ENCODE measurements at regions not wholly inside any gene's neighbourhood (a gene's known extent, or its start where the extent isn't known, plus 50 kb on each side); places are given as distances from the start of the nearest gene placed in this dataset.

- DNase-seq (ENCODE audit: low read depth), result no peak
- Histone ChIP-seq H3K4me3 (ENCODE audit: low read length) (no peak overlapping the region), H3K9ac (ENCODE audit: low read length) (no peak overlapping the region), H3K36me3 (ENCODE audit: control insufficient read depth, insufficient read depth, low read length, severe bottlenecking) (no peaks in the 10 kb centered on the region), H3K4me1 (ENCODE audit: control insufficient read depth, insufficient read depth, low read length) (no peaks in the 10 kb centered on the region), H3K9me3 (ENCODE audit: control insufficient read depth, low read length) (no peaks in the 10 kb centered on the region), H3K27me3 (replicated peaks; ENCODE audit: control insufficient read depth, insufficient read depth, low read length) (peaks cover 7% of the 10 kb centered on the region)
Measured at GRCh38 chr4:56220261-56220660, 167.0 kb downstream of the AASDH start.

DNA sequence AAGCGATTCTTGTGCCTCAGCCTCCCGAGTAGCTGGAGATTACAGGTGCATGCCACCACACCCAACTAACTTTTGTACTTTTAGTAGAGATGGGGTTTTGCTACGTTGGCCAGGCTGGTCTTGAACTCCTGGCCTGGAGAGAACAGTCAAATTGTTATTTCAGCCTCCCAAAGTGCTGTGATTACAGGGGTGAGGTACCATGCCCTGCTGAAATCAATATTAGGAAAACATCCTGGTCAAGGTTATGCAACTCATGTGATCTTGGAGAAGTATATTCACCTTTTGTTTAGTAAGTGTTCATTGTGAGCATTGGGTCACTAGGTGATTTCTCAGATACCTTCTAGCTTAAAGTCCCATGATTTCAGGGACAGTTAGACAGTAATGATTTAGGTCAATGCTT is 167.8 kb downstream of the AASDH start:
- Histone ChIP-seq H3K9me3 (ENCODE audit: control insufficient read depth, low read length) (no peaks in the 10 kb centered on the region), H3K36me3 (ENCODE audit: control insufficient read depth, insufficient read depth, low read length, severe bottlenecking) (no peaks in the 10 kb centered on the region), H3K9ac (ENCODE audit: low read length) (no peak overlapping the region), H3K4me3 (ENCODE audit: low read length) (no peak overlapping the region), H3K4me1 (ENCODE audit: control insufficient read depth, insufficient read depth, low read length) (no peaks in the 10 kb centered on the region), H3K27me3 (replicated peaks; ENCODE audit: control insufficient read depth, insufficient read depth, low read length) (peaks cover 7% of the 10 kb centered on the region)
- DNase-seq (ENCODE audit: low read depth), result no peak

GRCh38 chr4:56218230-56218895 is 168.9 kb downstream of the AASDH start:
- no peaks in the 10 kb centered on the region for H3K4me1 ChIP-seq (ENCODE audit: control insufficient read depth, insufficient read depth, low read length)

GRCh38 chr4:56217343-56217890 is 169.9 kb downstream of the AASDH start:
- Histone ChIP-seq H3K4me1 (ENCODE audit: control insufficient read depth, insufficient read depth, low read length) (no peaks in the 10 kb centered on the region), H3K4me3 (ENCODE audit: low read length) (no peak overlapping the region), H3K9me3 (ENCODE audit: control insufficient read depth, low read length) (no peaks in the 10 kb centered on the region), H3K27me3 (replicated peaks; ENCODE audit: control insufficient read depth, insufficient read depth, low read length) (peaks cover 7% of the 10 kb centered on the region), H3K36me3 (ENCODE audit: control insufficient read depth, insufficient read depth, low read length, severe bottlenecking) (no peaks in the 10 kb centered on the region), H3K9ac (ENCODE audit: low read length) (no peak overlapping the region)
- no peak for DNase-seq (ENCODE audit: low read depth)

More at GRCh38 chr4:56218230-56218895, 168.9 kb downstream of the AASDH start:
- no peaks in the 10 kb centered on the region for H3K9me3 ChIP-seq (ENCODE audit: control insufficient read depth, low read length)
- no peak for DNase-seq (ENCODE audit: low read depth)
- H3K36me3 ChIP-seq (ENCODE audit: control insufficient read depth, insufficient read depth, low read length, severe bottlenecking), result no peaks in the 10 kb centered on the region
- no peak overlapping the region for H3K4me3 ChIP-seq (ENCODE audit: low read length)
- no peak overlapping the region for H3K9ac ChIP-seq (ENCODE audit: low read length)
- peaks cover 7% of the 10 kb centered on the region for H3K27me3 ChIP-seq (replicated peaks; ENCODE audit: control insufficient read depth, insufficient read depth, low read length)

DNA sequence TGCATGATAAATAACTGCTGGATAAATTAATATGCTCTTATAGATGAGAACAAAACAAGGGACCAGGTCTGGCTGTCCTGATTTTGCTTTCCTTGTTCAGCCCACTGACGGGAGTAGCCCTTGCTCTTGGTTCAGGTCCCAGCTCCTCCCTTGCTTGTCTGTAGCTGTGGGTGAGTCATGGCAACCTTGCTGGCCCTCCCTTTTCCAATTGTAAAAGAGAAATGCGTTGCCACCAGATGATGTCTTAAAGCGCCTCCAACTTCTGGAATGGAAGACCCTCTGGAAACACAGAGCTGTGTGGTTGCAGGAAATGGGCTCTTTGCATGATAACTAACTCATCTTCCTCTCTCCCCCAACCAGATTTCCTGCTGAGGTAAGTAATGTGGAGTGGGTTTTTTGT is 171.4 kb downstream of the AASDH start:
- Histone ChIP-seq H3K36me3 (ENCODE audit: control insufficient read depth, insufficient read depth, low read length, severe bottlenecking) (no peaks in the 10 kb centered on the region), H3K4me3 (ENCODE audit: low read length) (no peak overlapping the region), H3K4me1 (ENCODE audit: control insufficient read depth, insufficient read depth, low read length) (no peaks in the 10 kb centered on the region), H3K9me3 (ENCODE audit: control insufficient read depth, low read length) (peaks cover 10% of the 10 kb centered on the region), H3K9ac (ENCODE audit: low read length) (no peak overlapping the region), H3K27me3 (replicated peaks; ENCODE audit: control insufficient read depth, insufficient read depth, low read length) (peaks cover 7% of the 10 kb centered on the region)
- no peak for DNase-seq (ENCODE audit: low read depth)

DNA sequence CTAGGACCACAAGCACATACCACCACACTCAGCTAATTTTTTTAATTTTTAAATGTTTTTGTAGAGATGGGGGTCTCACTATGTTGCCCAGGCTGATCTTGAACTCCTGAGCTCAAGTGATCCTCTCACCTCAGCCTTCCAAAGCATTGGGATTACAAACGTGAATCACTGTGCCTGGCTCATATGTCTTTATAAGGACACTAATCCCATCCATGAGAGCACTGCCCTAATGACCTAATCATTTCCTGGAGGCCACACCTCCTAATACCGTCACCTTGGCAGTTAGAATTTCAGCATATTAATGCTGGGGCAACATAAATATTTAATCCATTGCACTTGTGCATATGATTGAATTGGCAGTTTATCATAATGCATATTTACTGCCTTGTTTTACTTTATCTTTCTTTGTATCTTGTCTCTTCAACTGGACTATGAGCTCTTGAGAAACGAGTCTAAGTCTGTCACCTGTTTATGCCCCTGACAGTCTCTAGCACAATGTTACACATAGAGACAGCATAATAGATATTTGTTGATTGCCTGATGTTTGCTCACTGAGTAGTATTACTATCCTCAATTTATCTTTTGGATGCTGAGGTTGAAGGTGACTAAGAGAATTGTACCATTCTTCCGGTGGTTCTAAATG is 172.0 kb downstream of the AASDH start:
- no peak overlapping the region for H3K4me3 ChIP-seq (ENCODE audit: low read length)
- H3K27me3 ChIP-seq (replicated peaks; ENCODE audit: control insufficient read depth, insufficient read depth, low read length), result peaks cover 7% of the 10 kb centered on the region
- no peaks in the 10 kb centered on the region for H3K36me3 ChIP-seq (ENCODE audit: control insufficient read depth, insufficient read depth, low read length, severe bottlenecking)
- no peaks in the 10 kb centered on the region for H3K4me1 ChIP-seq (ENCODE audit: control insufficient read depth, insufficient read depth, low read length)
- H3K9me3 ChIP-seq (ENCODE audit: control insufficient read depth, low read length), result peaks cover 10% of the 10 kb centered on the region
- no peak for DNase-seq (ENCODE audit: low read depth)
- no peak overlapping the region for H3K9ac ChIP-seq (ENCODE audit: low read length)

DNA sequence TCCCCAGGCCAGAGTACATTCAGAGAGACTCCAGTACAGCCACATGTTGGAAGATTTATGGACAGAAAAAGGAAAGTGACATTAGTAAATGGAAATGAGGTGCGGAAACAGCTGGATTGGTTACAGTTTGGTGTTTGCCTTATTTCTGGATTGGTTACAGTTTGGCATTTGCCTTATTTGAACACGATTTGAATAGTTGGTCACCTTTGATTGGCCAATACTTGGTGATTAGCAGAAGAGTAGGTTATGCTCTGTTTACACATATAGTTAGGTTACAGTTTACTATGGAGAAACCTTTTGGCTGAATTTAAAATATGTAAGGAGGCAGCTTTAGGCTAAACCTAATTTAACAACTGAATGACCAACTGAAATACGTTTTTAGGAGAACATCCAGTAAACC is 173.7 kb downstream of the AASDH start:
- H3K4me3 ChIP-seq (ENCODE audit: low read length), result no peak overlapping the region
- H3K27me3 ChIP-seq (replicated peaks; ENCODE audit: control insufficient read depth, insufficient read depth, low read length), result no peaks in the 10 kb centered on the region
- H3K4me1 ChIP-seq (ENCODE audit: control insufficient read depth, insufficient read depth, low read length), result no peaks in the 10 kb centered on the region
- DNase-seq (ENCODE audit: low read depth), result no peak
- no peak overlapping the region for H3K9ac ChIP-seq (ENCODE audit: low read length)
- peaks cover 10% of the 10 kb centered on the region for H3K9me3 ChIP-seq (ENCODE audit: control insufficient read depth, low read length)
- H3K36me3 ChIP-seq (ENCODE audit: control insufficient read depth, insufficient read depth, low read length, severe bottlenecking), result no peaks in the 10 kb centered on the region

- no peak overlapping the region for H3K4me3 ChIP-seq (ENCODE audit: low read length)
- no peak overlapping the region for H3K9ac ChIP-seq (ENCODE audit: low read length)
- peaks cover 10% of the 10 kb centered on the region for H3K9me3 ChIP-seq (ENCODE audit: control insufficient read depth, low read length)
- no peaks in the 10 kb centered on the region for H3K4me1 ChIP-seq (ENCODE audit: control insufficient read depth, insufficient read depth, low read length)
- DNase-seq (ENCODE audit: low read depth), result no peak
- no peaks in the 10 kb centered on the region for H3K27me3 ChIP-seq (replicated peaks; ENCODE audit: control insufficient read depth, insufficient read depth, low read length)
- H3K36me3 ChIP-seq (ENCODE audit: control insufficient read depth, insufficient read depth, low read length, severe bottlenecking), result no peaks in the 10 kb centered on the region
Measured at GRCh38 chr4:56212774-56213173, 174.5 kb downstream of the AASDH start.

- H3K36me3 ChIP-seq (ENCODE audit: control insufficient read depth, insufficient read depth, low read length, severe bottlenecking), result no peaks in the 10 kb centered on the region
- H3K9me3 ChIP-seq (ENCODE audit: control insufficient read depth, low read length), result peaks cover 10% of the 10 kb centered on the region
- no peak overlapping the region for H3K4me3 ChIP-seq (ENCODE audit: low read length)
- DNase-seq (ENCODE audit: low read depth), result no peak
- H3K4me1 ChIP-seq (ENCODE audit: control insufficient read depth, insufficient read depth, low read length), result no peaks in the 10 kb centered on the region
- H3K27me3 ChIP-seq (replicated peaks; ENCODE audit: control insufficient read depth, insufficient read depth, low read length), result no peaks in the 10 kb centered on the region
- H3K9ac ChIP-seq (ENCODE audit: low read length), result no peak overlapping the region
Measured at GRCh38 chr4:56211202-56211601, 176.1 kb downstream of the AASDH start.

- H3K4me1 ChIP-seq (ENCODE audit: control insufficient read depth, insufficient read depth, low read length), result no peaks in the 10 kb centered on the region
- no peaks in the 10 kb centered on the region for H3K27me3 ChIP-seq (replicated peaks; ENCODE audit: control insufficient read depth, insufficient read depth, low read length)
- H3K9ac ChIP-seq (ENCODE audit: low read length), result no peak overlapping the region
- H3K9me3 ChIP-seq (ENCODE audit: control insufficient read depth, low read length), result peaks cover 10% of the 10 kb centered on the region
- H3K36me3 ChIP-seq (ENCODE audit: control insufficient read depth, insufficient read depth, low read length, severe bottlenecking), result no peaks in the 10 kb centered on the region
- H3K4me3 ChIP-seq (ENCODE audit: low read length), result no peak overlapping the region
- no peak for DNase-seq (ENCODE audit: low read depth)
Measured at GRCh38 chr4:56210397-56210796, 176.9 kb downstream of the AASDH start.

DNA sequence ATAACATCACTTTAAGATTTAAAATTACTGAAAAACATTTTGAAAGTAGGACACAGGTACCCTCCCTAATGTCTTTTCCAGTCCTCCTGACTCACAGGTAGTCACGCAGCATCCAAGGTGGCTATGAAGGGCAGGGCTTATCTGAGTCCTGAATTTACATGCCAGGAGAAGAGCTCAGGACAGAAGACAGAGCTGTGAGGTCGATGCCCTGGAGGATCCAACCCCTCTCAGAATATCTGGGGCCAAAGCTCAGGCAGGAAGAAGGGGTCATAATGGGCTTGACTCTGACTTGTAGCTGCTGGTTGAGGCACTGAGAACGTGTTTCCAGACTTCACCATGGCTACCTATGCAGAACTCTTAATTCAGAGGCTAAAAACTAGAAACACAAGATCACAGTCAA is 177.5 kb downstream of the AASDH start:
- no peak overlapping the region for H3K9ac ChIP-seq (ENCODE audit: low read length)
- H3K9me3 ChIP-seq (ENCODE audit: control insufficient read depth, low read length), result peaks cover 10% of the 10 kb centered on the region
- no peaks in the 10 kb centered on the region for H3K4me1 ChIP-seq (ENCODE audit: control insufficient read depth, insufficient read depth, low read length)
- DNase-seq (ENCODE audit: low read depth), result no peak
- H3K27me3 ChIP-seq (replicated peaks; ENCODE audit: control insufficient read depth, insufficient read depth, low read length), result no peaks in the 10 kb centered on the region
- no peak overlapping the region for H3K4me3 ChIP-seq (ENCODE audit: low read length)
- no peaks in the 10 kb centered on the region for H3K36me3 ChIP-seq (ENCODE audit: control insufficient read depth, insufficient read depth, low read length, severe bottlenecking)
